GM18502 (cell line): ENCODE measurements at regions not wholly inside any gene's neighbourhood (a gene's known extent, or its start where the extent isn't known, plus 50 kb on each side); places are given as distances from the start of the nearest gene placed in this dataset.

ENCODE experiments used
- ATAC-seq: cut with Tn5 transposase; IDR thresholded peaks from one replicate; pipeline ENCODE4 v1.9.1; 2021; ENCODE audit warnings: mild to moderate bottlenecking; ENCODE audit not compliant: unreplicated experiment, poor library complexity

DNA sequence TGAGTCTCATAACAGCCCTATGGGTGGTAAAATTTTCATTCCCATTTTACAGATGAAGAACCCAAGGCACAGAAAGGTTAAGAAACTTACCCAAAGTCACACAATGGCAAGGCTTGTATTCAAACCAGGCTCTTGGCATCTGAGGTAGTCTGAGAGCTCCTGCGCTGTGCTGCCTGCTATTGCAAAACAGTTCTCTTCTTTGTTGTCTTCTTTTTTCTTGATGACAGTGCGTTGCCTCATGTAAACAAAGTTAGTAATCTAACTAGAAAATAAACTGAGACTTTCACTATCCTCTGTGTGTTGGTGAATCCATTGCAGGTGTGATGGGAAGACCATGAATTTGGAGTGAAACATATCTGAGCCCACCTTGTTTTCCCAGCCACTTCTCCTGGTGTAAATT, 240.8 kb downstream of the PTEN start:
- ATAC-seq, result no peak

DNA sequence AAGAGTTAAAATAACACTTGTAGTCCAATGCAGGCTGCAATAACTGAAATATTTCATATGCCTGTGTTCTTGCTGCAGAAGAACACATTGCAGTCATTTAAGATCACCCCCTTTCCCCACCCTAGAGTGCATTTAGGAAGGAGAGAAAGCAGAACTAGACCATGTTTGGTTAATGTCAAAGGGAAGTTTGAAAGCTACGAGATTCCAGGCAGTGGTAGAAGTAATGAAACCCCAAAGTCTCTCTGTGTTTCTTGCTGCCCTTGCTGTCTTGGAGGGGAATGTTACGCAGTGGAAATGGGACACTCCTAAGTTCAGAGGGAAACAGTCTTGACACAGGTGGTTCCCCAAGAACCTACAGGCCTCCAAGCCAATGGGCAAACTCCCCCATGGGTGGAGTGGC, 242.9 kb downstream of the PTEN start:
- no peak for ATAC-seq

DNA sequence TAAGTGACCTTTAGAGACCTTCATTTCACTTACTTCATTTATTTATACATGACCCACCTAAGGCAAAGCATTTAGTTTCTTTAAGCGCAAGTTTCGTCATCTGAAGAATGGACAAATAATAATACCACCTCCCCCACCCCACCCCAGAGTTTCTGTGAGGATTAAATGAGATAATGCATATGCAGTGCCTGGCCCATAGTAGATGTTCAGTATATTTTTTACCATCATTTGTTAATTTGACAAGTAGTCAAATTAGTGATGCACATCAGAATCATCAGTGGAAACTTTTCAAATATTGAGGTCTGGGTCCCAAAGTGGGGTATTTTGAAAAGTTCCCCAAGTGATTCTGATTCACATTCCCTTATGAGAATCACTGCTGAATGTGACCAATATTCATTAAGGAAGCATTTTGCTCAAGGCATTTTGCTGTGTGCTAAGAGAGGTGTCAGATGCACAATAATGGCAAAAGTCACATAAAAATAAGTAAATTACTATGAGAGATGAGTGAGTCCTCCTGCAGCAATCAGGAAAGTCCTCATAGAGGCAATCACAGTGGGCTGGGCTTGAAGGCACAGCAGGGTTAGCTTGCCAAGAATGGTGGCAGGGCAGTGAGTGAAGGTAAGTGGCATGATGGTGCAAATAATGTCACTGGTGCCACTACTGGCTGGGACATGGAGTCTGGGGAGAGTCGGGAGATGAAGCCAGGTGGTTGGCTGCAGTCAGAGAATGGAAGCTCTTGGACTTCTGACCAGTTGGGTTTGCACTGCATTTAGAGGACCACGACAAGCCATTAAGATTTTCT, 244.1 kb downstream of the PTEN start:
- ATAC-seq, result no peak

DNA sequence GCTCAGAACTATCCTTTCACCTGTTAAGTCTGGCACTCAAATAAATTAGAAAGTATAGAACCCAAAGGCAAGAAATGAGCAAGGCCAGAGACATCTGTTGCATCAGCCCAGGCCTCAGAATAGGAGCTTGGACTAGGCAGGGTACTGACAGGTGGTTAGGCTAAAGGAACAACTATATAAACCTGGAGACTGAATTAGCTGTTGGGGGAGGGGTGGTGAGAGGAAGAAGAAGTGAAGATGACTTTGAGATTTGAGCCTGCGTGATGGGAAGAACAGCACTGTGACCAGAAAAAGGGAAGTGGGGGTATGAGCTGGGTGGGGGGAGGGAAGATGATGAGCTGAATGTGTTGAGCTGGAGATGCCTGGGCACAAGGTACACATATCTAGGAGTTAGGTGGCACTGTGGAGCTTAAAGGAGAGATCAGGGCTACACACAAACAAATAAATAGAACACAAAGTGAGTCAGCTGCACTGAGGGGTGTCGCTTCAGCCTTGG, 244.7 kb downstream of the PTEN start:
- peak; percentile 52 for ATAC-seq

DNA sequence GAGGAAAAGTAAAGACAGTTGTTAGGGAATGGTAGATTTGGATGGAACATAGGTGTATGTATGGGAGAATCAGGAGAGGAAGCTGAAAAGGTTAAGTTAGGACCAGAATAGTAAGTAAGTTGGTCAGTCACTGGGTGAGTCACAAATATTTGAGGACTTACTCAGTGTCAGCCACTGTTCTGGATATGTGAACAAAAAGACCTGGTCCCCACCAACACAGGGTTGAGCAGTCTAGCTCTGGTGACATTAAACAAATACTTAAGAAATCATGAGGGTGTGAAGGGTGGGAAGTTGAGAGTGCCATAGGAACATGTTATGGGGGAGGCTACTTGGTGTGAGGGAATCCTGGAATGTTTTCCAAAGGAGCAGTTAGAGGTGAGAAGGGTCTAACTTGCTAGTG, 246.9 kb downstream of the PTEN start:
- ATAC-seq, result no peak

DNA sequence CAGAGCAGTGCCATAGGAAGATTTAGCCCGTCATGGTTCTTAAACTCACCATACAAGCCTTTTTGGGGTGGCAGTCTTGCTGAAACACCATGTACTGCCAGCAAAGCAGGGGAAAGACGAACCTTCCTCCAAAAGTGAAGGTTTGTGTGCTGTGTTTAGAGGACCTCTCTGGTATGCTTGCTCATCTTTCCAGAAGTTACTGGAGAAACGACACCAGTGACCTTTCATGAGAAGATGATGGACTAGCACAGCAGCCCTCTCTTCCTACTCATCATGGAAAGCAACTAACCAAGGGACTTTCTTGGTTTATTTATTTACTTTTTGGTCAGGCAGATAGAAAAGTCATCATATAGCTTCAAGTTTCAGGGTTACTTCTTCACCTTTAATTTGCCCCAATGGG, 247.4 kb downstream of the PTEN start:
- no peak for ATAC-seq

DNA sequence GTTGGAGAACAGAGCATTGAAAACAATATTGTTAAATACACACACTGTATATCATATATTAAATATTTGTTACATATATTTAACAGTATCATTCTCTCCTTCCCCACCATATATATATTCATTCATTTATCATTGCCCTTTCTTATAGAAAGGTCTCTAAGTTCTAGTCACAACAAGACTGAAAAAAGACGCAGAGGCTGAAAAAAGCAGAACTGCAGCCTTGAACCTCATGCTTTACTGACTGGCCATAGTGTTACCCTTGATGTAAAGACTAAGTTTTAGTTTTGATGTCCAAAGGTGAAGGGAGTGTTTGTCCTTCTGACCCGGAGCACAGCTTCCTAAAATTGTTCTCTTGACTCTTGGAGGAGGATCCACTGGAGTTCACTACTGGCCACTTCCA, 247.9 kb downstream of the PTEN start:
- ATAC-seq, result no peak

DNA sequence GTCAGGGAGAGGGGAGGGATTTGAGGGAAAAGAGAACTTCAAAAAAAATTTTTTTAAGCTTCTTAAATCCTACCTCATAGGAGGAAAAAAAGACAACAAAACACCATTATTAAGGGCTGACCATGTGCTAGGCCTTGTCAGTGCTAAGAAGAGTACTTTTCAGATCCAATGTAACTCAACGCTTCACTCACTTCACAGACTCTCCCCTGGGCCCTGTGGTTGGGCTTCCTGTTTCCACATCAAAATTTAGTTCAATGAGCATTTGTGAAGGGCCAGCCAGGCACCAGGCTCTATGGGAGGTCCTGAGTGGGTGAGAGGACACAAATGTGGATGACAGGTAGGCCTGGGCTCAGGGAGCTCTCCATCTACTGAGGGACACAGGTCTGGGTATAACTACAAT, 249.8 kb downstream of the PTEN start:
- no peak for ATAC-seq

DNA sequence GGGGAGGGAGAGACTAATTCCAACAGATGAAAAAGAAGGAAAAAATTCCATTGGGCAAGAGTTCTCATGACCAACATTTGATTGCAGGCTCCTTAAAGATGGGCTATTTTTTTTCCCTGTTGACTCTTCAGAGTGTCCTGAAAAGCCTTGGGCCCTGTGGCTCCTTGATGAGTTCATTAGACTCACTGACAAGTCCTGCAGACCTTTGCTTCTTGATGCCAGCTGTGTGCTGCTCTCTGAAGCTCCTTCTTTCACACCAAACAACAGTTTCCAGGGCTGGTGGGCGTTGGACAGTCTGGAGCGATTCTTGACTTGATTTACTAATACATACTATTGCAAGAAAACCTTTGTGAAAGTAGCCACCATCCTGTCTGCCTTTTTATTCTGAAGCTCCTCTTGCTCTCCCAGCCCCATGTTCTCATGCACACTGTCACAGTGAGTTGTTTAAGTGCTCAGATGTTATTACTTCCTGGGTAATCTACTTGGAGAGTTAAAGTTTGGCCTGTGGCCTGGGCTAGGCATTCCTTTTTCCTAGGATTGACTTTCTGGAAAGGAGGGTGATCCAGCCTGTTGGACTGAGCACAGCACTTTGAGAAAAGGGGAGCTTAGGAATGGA, 250.3 kb downstream of the PTEN start:
- no peak for ATAC-seq

DNA sequence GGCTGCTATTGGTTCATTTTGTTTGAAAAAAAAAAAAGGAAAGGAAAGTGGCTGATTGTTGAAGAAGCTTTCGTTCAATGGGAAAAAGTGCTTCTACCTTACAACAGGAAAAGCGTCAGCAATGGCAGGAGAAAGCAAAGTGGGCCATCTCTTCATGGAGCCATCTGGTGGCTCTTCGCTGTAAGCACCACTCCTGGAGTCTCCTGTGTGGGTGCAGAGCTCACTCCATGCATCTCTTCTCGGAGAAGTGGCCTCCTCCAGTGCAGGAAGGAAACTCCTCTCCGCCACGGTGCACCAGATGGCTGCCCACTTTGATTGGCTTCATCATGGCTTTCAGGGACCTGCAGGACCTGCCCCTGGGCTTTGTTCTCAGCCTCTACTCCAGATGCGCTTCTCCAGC, 250.9 kb downstream of the PTEN start:
- ATAC-seq, result no peak

DNA sequence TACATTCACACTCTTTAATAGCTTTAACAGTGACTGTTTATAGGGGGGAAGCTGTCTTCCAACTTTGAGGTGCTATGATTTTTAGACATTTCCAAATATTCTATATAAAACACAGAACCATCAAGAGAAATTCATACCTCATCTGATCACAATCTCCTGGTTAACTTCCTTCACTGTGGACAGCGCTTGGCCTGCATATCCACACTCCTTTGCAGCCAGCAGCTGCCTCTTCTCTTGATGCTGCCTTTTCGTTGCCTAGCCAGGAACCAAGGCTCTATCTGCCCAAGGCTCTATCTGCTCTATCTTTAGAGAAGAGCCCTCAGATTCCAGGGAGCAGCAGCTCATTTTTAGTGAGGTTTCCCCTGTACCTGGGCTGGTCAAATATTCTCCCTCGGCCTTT, 252.0 kb downstream of the PTEN start:
- ATAC-seq, result no peak

DNA sequence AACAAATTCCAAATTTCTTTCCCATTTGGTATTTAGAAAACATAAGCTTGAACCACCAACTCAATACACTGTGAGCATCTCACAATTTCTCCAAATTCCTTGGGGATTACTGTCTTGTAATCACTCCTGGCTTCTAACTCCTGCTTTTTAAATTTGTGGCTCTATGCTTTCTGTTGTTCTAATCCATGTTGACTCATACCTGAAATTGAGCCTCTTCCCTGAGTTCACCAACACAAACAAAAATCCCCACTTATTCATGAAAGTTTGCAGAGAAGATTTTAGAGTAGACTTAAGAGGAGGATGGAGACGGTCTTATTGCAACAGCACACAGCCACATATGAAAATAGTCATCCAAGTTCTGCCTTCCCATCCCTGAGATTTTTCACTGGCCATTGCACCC, 252.5 kb downstream of the PTEN start:
- no peak for ATAC-seq

DNA sequence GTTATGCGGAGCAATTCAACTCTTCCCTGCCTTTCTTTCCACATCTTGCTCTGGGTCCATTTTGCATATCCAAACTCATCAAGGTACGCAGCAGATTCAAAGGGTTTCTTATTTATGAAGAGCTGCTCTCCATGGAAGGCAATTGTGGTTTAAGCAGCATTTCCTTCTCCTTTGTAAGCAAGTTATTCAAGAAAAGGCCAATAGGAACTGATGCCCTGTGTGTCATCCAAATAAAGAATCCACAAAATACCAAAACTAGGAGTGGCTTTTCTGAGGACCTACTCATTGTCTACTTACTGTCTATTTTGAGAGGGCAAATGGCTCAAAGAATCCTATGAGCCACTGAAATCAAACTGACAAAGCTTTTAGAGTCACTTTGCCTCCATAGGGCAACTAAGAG, 253.1 kb downstream of the PTEN start:
- ATAC-seq, result no peak

DNA sequence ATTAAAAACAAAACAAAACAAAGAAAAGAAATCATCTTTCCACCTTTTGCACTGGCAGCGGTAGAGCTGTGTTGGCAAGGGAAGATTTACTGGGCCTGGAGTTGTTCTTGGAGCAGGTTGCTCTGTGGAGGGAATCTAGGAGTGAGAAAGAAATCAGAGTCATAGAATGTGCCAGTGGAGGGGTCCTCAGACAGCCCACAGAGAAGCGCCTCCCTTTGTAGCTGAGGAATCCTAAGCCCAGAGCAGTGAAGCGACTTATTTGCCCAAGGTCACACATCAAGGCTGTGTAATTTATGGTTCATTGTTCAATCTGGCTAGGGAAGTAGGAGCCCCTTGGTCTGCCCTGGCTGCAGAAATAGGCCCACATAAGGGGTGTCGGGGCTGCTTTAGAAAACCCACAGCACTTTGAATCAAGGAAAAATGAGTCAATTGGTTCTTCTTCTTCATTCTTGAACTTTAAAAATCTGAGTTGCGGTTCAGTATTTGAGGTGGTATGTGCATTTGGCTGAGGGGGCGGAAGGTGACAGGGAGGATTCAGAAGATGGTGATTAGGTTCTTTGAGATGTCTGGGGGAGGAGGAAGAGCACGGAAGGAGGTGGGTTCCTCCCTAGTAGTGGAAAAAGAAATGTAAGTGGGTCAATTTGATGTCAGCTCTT, 253.7 kb downstream of the PTEN start:
- ATAC-seq, result peak; percentile 40

DNA sequence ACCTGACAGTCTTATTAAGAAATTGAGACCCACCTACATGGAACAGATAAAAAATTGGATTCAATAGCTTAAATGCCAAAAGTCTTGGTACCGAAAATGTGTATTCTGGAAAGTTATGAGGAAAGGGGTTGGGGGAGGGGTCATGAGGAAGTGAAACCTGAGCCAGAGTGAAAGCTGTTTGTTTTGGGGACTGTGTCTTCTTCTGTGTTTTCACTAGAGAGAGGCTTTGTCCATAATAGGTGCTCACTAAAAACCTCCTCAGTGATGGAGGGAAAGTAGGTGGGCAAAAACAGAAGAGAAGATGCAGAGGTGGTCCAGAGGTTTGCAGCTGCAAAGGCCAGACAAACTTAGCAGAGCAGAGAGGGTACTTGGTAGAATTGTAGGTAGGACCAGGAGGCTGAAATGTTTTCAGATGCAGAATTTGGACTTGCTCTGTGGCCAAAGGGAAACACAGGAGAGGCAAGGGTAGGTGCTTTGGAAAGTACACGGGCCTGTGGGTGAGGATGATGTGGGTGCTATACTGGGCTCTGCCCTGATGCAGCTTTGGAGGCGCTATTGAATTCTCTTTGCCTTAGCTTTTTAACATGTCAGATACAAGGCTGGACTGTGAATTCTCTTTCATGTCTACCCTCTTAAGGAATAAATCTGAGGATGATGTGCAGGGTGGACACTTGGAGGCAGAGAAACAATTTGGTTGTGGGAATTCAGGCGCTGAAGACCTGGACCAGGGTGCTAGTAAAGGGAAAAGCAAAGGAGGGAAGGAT, 254.6 kb downstream of the PTEN start:
- no peak for ATAC-seq

DNA sequence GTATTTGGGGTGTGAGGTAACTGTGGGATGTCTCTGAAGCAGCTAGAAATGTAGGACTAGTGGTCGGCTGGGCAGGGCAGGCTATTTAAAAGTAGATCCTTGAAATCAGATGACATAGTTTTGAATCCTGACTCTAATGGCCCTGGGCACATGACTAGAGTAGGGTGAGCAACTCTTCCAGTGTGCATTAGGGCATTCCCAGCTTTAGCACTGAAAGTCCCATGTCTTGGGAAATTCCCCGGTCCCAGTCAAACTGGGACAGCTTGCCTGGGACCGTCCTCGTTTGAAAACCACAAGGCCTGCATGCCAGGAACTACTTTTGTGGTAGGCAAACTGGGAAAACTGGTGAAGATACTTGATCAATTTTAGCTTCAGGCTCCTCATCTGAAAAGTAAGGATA, 255.3 kb downstream of the PTEN start:
- no peak for ATAC-seq

DNA sequence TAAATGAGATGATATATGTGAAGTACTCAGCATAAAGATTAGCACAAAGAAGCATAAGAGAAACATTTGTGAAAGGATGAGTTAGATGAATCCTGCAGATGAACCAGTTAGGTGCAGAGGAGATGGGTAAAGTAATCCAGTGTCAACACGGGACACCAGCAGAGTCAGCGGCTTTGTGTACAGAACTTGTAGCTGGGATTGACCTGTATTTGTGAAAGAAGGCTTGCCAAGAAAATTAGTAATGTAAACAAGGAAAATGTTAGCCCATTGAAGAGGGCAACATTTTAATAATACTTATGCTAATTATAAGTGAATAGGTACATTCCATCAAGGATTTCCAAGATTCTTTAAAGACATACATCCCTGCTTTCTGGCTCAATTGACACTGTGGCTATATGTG, 255.7 kb downstream of the PTEN start:
- no peak for ATAC-seq

DNA sequence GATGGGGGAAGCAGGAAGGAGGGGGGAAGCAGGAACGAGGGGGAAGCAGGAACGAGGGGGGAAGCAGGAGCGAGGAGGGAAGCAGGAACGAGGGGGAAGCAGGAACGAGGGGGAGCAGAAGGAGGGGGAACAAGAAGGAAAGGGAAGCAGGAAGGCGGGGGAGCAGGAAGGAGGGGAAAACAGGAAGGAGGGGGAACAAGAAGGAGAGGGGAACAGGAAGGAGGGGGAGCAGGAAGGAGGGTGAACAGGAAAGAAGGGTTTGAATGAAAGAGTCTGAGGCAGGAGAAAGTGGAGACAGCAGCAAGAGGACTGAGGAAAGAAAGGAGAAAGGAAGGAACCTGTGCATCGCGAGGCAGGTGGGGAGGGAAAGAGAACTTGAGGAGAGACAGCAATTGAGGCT, 256.6 kb downstream of the PTEN start:
- no peak for ATAC-seq

DNA sequence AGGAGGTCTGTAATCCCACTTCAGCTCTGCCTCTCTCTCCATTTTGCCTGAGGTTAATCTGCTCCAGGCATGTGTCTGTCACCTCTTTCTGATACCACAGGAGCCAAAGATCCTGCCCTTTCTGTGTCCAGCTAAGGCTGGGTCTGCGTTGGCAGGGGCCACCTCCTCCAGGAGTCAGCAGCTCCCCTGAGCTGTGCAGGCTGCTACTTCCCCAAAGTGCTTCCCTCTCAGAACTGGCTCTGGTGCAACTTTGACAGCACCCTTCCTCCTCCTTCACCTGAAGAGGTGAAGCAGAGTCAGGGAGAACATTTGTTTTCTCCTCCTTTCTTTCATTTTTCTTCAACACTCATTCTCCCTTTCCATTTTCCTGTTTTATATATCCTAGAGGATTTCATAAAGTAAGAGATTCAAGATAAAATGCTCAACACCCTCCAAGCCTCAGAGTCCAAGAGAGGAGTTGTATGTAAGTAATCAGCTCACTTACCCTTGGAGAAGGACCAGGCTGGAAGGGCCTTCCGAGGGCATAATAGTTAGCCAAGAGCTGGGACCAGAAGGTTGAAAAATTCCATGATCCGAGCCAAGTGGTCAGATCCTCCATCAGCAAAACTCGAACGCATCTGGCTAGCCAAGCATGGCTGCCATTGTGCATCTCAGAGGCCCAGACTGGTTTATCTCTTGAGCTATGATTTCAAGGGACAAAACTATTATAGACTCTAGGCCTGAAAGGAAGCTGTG, 257.3 kb downstream of the PTEN start:
- ATAC-seq, result no peak

DNA sequence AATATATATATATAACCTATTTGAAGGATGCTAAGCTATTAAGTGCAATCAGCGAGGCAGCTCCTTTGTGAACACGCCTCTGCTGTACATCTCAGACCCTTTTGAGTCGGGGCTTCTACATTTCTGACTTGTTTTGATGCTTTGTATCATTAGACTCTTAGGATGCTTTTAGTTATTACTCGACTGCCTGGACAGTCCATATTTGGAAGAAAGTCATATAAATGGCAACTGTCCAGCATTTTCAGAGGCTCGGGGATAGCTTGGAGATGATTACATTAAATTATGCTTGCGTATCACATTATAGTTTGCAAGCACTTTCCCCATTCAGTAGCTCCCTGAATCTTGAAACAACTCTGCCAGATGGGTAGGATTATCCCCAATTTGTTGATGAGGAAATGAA, 257.9 kb downstream of the PTEN start:
- no peak for ATAC-seq
